GM23338 (cell line): ENCODE measurements at regions not wholly inside any gene's neighbourhood (a gene's known extent, or its start where the extent isn't known, plus 50 kb on each side); places are given as distances from the start of the nearest gene placed in this dataset.
A peak's percentile ranks its signal among the peaks of the same experiment; 100 is the strongest.
"Not testable (repeated sequence)": the region's sequence is repeated elsewhere in the genome, so short reads cannot be mapped to it uniquely, and the experiment has no call there.

ENCODE experiments used
- ATAC-seq: fragments of 200-7000 bp; cut with Tn5 transposase; 3 replicates; pipeline ENCODE4 v1.9.1; 2020
- DNase-seq: peaks from one replicate; pipeline ENCODE4 v3.0.0-alpha.2; 2015; ENCODE audit warnings: low spot score
- H2AFZ ChIP-seq: fragments of 200-600 bp; sonication (generic); 2 replicates; pipeline ENCODE4 v1.8.0; 2016; ENCODE audit warnings: antibody characterized with exemption, mild to moderate bottlenecking, moderate library complexity
- H3F3A ChIP-seq: fragments of 200-600 bp; sonication (generic); replicated peaks from 2 replicates; pipeline ENCODE4 v1.8.0; 2017; ENCODE audit warnings: antibody characterized with exemption, mixed run types, low read depth
- H3K27ac ChIP-seq: fragments of 200-600 bp; sonication (generic); 2 replicates; pipeline ENCODE4 v1.6.1; 2016; ENCODE audit warnings: low read depth
- H3K27me3 ChIP-seq: fragments of 200-600 bp; sonication (generic); 2 replicates; pipeline ENCODE4 v1.8.0; 2016; ENCODE audit warnings: mild to moderate bottlenecking, mixed run types, moderate library complexity; ENCODE audit not compliant: insufficient read depth
- H3K36me3 ChIP-seq: fragments of 200-600 bp; sonication (generic); 2 replicates; pipeline ENCODE4 v1.8.0; 2016; ENCODE audit warnings: mild to moderate bottlenecking; ENCODE audit not compliant: insufficient read depth
- H3K4me1 ChIP-seq: fragments of 200-600 bp; sonication (generic); 2 replicates; pipeline ENCODE4 v1.8.0; 2016; ENCODE audit warnings: mild to moderate bottlenecking, moderate library complexity; ENCODE audit not compliant: insufficient read depth
- H3K4me2 ChIP-seq: fragments of 200-600 bp; sonication (generic); 2 replicates; pipeline ENCODE4 v1.7.1; 2017; ENCODE audit warnings: mixed run types
- H3K4me3 ChIP-seq: fragments of 200-600 bp; sonication (generic); 2 replicates; pipeline ENCODE4 v1.6.1; 2016; ENCODE audit warnings: mixed run types
- H3K79me2 ChIP-seq: fragments of 200-600 bp; sonication (generic); replicated peaks from 2 replicates; pipeline ENCODE4 v1.8.0; 2017; ENCODE audit warnings: mild to moderate bottlenecking; ENCODE audit not compliant: insufficient read depth
- H3K9me2 ChIP-seq: fragments of 200-600 bp; sonication (generic); 2 replicates; pipeline ENCODE4 v1.8.0; 2017; ENCODE audit not compliant: insufficient read depth
- H4K20me1 ChIP-seq: fragments of 200-600 bp; sonication (generic); replicated peaks from 2 replicates; pipeline ENCODE4 v1.8.0; 2017; ENCODE audit warnings: mild to moderate bottlenecking; ENCODE audit not compliant: insufficient read depth
- H3K27ac Mint-ChIP-seq: 2 replicates; pipeline ENCODE4 v1.8.0; 2020; ENCODE audit warnings: inconsistent platforms, mild to moderate bottlenecking, moderate library complexity, mixed read lengths
- H3K27me3 Mint-ChIP-seq: 3 replicates; pipeline ENCODE4 v1.8.0; 2022; ENCODE audit warnings: low read depth, mild to moderate bottlenecking, moderate library complexity, mixed read lengths, inconsistent platforms; ENCODE audit not compliant: insufficient read depth, poor library complexity
- H3K36me3 Mint-ChIP-seq: 3 replicates; pipeline ENCODE4 v1.8.0; 2021; ENCODE audit warnings: low read depth, mild to moderate bottlenecking, inconsistent platforms, moderate library complexity, mixed read lengths
- H3K4me1 Mint-ChIP-seq: 3 replicates; pipeline ENCODE4 v1.8.0; 2020; ENCODE audit warnings: mild to moderate bottlenecking, inconsistent platforms, mixed read lengths
- H3K4me3 Mint-ChIP-seq: 3 replicates; pipeline ENCODE4 v1.8.0; 2021; ENCODE audit warnings: moderate library complexity, mild to moderate bottlenecking, inconsistent platforms, mixed read lengths
- H3K9me3 Mint-ChIP-seq: 3 replicates; pipeline ENCODE4 v1.8.0; 2020; ENCODE audit warnings: moderate library complexity, mild to moderate bottlenecking, inconsistent platforms, mixed read lengths
- CTCF ChIP-seq, 2 experiments: fragments of 200-600 bp in 1 of 2; sonication (generic) in 1 of 2; conservative IDR thresholded peaks; 2 replicates each; pipeline versions ENCODE4 v1.5.1 to v1.6.1; 2016 to 2017; ENCODE audit warnings: antibody characterized with exemption in 2 of 2, low read depth in 2 of 2, mild to moderate bottlenecking in 2 of 2, moderate library complexity in 1 of 2
- ETS1 ChIP-seq: IDR thresholded peaks from 2 replicates; pipeline ENCODE4 v1.6.1; 2016; ENCODE audit warnings: antibody characterized with exemption
- EZH2 ChIP-seq: fragments of 200-600 bp; sonication (generic); IDR thresholded peaks from one replicate; pipeline ENCODE4 v1.8.0; 2017; ENCODE audit warnings: antibody characterized with exemption, mild to moderate bottlenecking, low read depth; ENCODE audit not compliant: unreplicated experiment
- POLR2AphosphoS5 ChIP-seq: IDR thresholded peaks from 2 replicates; pipeline ENCODE4 v1.6.1; 2016; ENCODE audit warnings: antibody characterized with exemption, low read depth
- ZNF114 ChIP-seq: fragments of 250-450 bp; sonication (Bioruptor Pico); IDR thresholded peaks from 2 replicates; pipeline ENCODE4 v1.5.0; 2020; ENCODE audit warnings: mild to moderate bottlenecking, moderate library complexity
- ZNF331 ChIP-seq: fragments of 250-450 bp; sonication (Bioruptor Pico); IDR thresholded peaks from 2 replicates; pipeline ENCODE4 v1.5.0; 2020; ENCODE audit warnings: low read depth, mild to moderate bottlenecking, moderate library complexity
- TF ChIP-seq, protein P1 (sequence below): fragments of 250-450 bp; sonication (Bioruptor Pico); IDR thresholded peaks from 2 replicates; pipeline ENCODE4 v1.5.0; 2020; ENCODE audit warnings: mild to moderate bottlenecking, moderate library complexity

- TF ChIP-seq ZNF114 (CRISPR knock-in tag) (no peak), ETS1 (no peak), EZH2 (no peak), ZNF331 (CRISPR knock-in tag) (no peak)
- TF ChIP-seq, protein P1, sequence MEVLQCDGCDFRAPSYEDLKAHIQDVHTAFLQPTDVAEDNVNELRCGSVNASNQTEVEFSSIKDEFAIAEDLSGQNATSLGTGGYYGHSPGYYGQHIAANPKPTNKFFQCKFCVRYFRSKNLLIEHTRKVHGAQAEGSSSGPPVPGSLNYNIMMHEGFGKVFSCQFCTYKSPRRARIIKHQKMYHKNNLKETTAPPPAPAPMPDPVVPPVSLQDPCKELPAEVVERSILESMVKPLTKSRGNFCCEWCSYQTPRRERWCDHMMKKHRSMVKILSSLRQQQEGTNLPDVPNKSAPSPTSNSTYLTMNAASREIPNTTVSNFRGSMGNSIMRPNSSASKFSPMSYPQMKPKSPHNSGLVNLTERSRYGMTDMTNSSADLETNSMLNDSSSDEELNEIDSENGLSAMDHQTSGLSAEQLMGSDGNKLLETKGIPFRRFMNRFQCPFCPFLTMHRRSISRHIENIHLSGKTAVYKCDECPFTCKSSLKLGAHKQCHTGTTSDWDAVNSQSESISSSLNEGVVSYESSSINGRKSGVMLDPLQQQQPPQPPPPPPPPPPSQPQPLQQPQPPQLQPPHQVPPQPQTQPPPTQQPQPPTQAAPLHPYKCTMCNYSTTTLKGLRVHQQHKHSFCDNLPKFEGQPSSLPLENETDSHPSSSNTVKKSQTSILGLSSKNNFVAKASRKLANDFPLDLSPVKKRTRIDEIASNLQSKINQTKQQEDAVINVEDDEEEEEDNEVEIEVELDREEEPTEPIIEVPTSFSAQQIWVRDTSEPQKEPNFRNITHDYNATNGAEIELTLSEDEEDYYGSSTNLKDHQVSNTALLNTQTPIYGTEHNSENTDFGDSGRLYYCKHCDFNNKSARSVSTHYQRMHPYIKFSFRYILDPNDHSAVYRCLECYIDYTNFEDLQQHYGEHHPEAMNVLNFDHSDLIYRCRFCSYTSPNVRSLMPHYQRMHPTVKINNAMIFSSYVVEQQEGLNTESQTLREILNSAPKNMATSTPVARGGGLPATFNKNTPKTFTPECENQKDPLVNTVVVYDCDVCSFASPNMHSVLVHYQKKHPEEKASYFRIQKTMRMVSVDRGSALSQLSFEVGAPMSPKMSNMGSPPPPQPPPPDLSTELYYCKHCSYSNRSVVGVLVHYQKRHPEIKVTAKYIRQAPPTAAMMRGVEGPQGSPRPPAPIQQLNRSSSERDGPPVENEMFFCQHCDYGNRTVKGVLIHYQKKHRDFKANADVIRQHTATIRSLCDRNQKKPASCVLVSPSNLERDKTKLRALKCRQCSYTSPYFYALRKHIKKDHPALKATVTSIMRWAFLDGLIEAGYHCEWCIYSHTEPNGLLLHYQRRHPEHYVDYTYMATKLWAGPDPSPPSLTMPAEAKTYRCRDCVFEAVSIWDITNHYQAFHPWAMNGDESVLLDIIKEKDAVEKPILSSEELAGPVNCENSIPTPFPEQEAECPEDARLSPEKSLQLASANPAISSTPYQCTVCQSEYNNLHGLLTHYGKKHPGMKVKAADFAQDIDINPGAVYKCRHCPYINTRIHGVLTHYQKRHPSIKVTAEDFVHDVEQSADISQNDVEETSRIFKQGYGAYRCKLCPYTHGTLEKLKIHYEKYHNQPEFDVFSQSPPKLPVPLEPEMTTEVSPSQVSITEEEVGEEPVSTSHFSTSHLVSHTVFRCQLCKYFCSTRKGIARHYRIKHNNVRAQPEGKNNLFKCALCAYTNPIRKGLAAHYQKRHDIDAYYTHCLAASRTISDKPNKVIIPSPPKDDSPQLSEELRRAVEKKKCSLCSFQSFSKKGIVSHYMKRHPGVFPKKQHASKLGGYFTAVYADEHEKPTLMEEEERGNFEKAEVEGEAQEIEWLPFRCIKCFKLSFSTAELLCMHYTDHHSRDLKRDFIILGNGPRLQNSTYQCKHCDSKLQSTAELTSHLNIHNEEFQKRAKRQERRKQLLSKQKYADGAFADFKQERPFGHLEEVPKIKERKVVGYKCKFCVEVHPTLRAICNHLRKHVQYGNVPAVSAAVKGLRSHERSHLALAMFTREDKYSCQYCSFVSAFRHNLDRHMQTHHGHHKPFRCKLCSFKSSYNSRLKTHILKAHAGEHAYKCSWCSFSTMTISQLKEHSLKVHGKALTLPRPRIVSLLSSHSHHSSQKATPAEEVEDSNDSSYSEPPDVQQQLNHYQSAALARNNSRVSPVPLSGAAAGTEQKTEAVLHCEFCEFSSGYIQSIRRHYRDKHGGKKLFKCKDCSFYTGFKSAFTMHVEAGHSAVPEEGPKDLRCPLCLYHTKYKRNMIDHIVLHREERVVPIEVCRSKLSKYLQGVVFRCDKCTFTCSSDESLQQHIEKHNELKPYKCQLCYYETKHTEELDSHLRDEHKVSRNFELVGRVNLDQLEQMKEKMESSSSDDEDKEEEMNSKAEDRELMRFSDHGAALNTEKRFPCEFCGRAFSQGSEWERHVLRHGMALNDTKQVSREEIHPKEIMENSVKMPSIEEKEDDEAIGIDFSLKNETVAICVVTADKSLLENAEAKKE = no peak
These were observed 239.9 kb upstream of the IRF2BP2 start (continued) for GRCh38 chr1:234849832-234850231.

DNA sequence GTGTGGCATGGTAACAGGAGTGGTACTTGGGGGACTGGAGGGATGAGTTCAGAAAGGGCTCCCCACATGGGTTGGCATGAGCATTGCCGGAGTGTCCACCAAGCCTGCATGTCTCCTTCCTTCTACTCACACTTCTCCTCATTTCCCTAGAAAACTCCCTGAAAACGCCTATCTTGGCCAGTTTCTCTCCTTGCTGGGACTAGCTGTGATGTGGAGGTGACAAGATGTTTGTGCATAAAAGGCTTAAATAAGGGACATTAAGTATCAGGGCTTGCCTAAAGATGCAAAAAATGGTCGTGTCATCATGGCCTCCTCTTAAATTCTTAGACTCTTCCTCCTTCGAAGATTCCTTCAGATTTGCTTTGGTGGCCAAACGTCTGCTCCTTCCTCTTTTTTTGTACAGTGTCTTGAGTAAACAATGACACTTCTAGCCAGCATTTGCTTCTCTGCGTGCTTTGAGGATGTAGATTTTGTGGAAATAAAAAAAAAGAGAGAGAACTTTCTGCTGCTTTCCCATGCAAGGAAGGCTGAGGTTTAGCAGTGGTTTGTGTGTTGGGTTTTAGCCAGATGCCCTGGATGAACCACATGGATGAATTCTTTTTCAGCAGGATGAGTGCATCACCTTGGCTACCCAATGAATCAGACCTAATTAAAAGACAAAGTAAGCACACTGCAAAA lies 239.1 kb upstream of the IRF2BP2 start:
- Mint-ChIP-seq H3K9me3 (no peaks in the 10 kb centered on the region), H3K27me3 (no peaks in the 10 kb centered on the region), H3K36me3 (no peaks in the 10 kb centered on the region), H3K4me1 (peaks cover 28% of the 10 kb centered on the region), H3K4me3 (no peak overlapping the region), H3K27ac (no peak overlapping the region; the same call in 1 of the 2 replicates)
- H3K27me3 ChIP-seq = no peaks in the 10 kb centered on the region
- H3K4me2 ChIP-seq = no peak overlapping the region
- no peak overlapping the region for H3K4me3 ChIP-seq
- no peaks in the 10 kb centered on the region for H3K36me3 ChIP-seq
- no peaks in the 10 kb centered on the region for H3F3A ChIP-seq
- H2AFZ ChIP-seq = peak overlapping the region; percentile 72
- no peaks in the 10 kb centered on the region for H4K20me1 ChIP-seq
- H3K9me2 ChIP-seq = peaks cover 5% of the 10 kb centered on the region
- no peak overlapping the region for H3K27ac ChIP-seq
- ATAC-seq = no peak
- no peaks in the 10 kb centered on the region for H3K79me2 ChIP-seq
- TF ChIP-seq POLR2AphosphoS5 (no peak), CTCF (conservative IDR thresholded peaks at IDR 0.05; ENCODE audit: low read depth in 2 of 2) (peak in 1 of 2 experiments; percentile 19; a peak in 1 of 4 replicates)
- H3K4me1 ChIP-seq = peaks cover 23% of the 10 kb centered on the region
- DNase-seq = no peak

DNA sequence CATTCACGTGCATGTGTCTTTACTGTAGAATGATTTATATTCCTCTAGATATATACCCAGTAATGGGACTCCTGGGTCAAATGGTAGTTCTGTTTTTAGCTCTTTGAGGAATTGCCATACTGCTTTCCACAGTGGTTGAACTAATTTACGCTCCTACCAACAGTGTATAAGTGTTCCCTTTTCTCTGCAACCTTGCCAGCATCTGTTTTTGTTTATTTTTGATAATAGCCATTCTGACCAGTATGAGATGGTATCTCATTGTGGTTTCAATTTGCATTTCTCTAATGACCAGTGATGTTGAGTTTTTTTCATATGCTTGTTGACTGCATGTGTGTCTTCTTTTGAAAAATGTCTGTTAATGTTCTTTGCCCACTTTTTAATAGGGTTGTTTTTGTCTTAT lies 236.8 kb upstream of the IRF2BP2 start:
- not testable (repeated sequence) for H3K27me3 ChIP-seq, DNase-seq, H3K27me3 Mint-ChIP-seq, H3K4me3 ChIP-seq, H3K36me3 Mint-ChIP-seq, H2AFZ ChIP-seq, H3K9me3 Mint-ChIP-seq, H4K20me1 ChIP-seq, H3F3A ChIP-seq, H3K27ac ChIP-seq, H3K9me2 ChIP-seq, H3K4me2 ChIP-seq, H3K36me3 ChIP-seq, H3K79me2 ChIP-seq, H3K27ac Mint-ChIP-seq, ATAC-seq, H3K4me3 Mint-ChIP-seq
- H3K4me1 Mint-ChIP-seq = peaks cover 16% of the 10 kb centered on the region
- H3K4me1 ChIP-seq = 0 out of 2 replicates have a peak, but pooled peaks cover 12% of the 10 kb centered on the region
